Activated CD4-positive, alpha-beta T cell treated with anti-CD3 and anti-CD28 coated beads for 24 hours (primary cell): ENCODE measurements at regions not wholly inside any gene's neighbourhood (a gene's known extent, or its start where the extent isn't known, plus 50 kb on each side); places are given as distances from the start of the nearest gene placed in this dataset.

Experiments
- DNase-seq, 2 donors: peaks; one replicate each; pipeline ENCODE4 v3.0.0-alpha.2; 2020; ENCODE audit warnings: low read depth in 2 of 2

GRCh38 chr13:86731987-86732386, 932.8 kb upstream of the SLITRK6 start:
- no peak for DNase-seq

- DNase-seq: no peak
Measured at GRCh38 chr13:86737334-86737932, 933.7 kb upstream of the SLITRK5 start.

- DNase-seq: no peak
Measured at GRCh38 chr13:86741762-86742285, 929.3 kb upstream of the SLITRK5 start.

GRCh38 chr13:86757236-86757978, 913.8 kb upstream of the SLITRK5 start:
- DNase-seq: no peak

GRCh38 chr13:86758116-86758515, 913.1 kb upstream of the SLITRK5 start:
- DNase-seq: no peak

GRCh38 chr13:86760620-86761019, 910.6 kb upstream of the SLITRK5 start:
- DNase-seq: no peak

GRCh38 chr13:86765462-86765861, 905.7 kb upstream of the SLITRK5 start:
- no peak for DNase-seq

GRCh38 chr13:86788616-86789015, 882.6 kb upstream of the SLITRK5 start:
- DNase-seq: no peak

- no peak for DNase-seq
Measured at GRCh38 chr13:86792153-86792651, 879.0 kb upstream of the SLITRK5 start.

GRCh38 chr13:86795858-86796257, 875.3 kb upstream of the SLITRK5 start:
- no peak for DNase-seq

- no peak for DNase-seq
Measured at GRCh38 chr13:86810361-86810760, 860.8 kb upstream of the SLITRK5 start.

- DNase-seq: no peak
Measured at GRCh38 chr13:86813198-86813597, 858.0 kb upstream of the SLITRK5 start.

GRCh38 chr13:86825410-86825809, 845.8 kb upstream of the SLITRK5 start:
- DNase-seq: no peak

GRCh38 chr13:86826232-86826631, 844.9 kb upstream of the SLITRK5 start:
- no peak for DNase-seq

- DNase-seq: no peak
Measured at GRCh38 chr13:86830046-86830445, 841.1 kb upstream of the SLITRK5 start.

- no peak for DNase-seq
Measured at GRCh38 chr13:86831084-86831483, 840.1 kb upstream of the SLITRK5 start.

GRCh38 chr13:86838411-86839120, 832.6 kb upstream of the SLITRK5 start:
- no peak for DNase-seq

GRCh38 chr13:86839221-86839620, 832.0 kb upstream of the SLITRK5 start:
- no peak for DNase-seq

- DNase-seq: no peak
Measured at GRCh38 chr13:86840250-86841191, 830.6 kb upstream of the SLITRK5 start.

GRCh38 chr13:86841264-86841663, 829.9 kb upstream of the SLITRK5 start:
- DNase-seq: no peak

- DNase-seq: no peak
Measured at GRCh38 chr13:86846501-86846900, 824.7 kb upstream of the SLITRK5 start.
